Bronchial epithelial cell (primary cell): ENCODE measurements at regions not wholly inside any gene's neighbourhood (a gene's known extent, or its start where the extent isn't known, plus 50 kb on each side); places are given as distances from the start of the nearest gene placed in this dataset.

Experiments
- DNase-seq: peaks from one replicate; pipeline ENCODE4 v3.0.0-alpha.2; 2010; ENCODE audit warnings: low read depth
- FAIRE-seq: peaks from 2 replicates; lab custom pipeline; 2011; peaks lifted over from hg19 to GRCh38; lab: Jason Lieb, UNC
- H3K27me3 ChIP-seq: 2 replicates; pipeline ENCODE4 v1.5.1; 2011; ENCODE audit warnings: low read length; ENCODE audit not compliant: control insufficient read depth, insufficient read depth
- H3K36me3 ChIP-seq: 2 replicates; pipeline ENCODE4 v1.5.1; 2011; ENCODE audit warnings: low read length; ENCODE audit not compliant: control insufficient read depth, insufficient read depth
- H3K4me3 ChIP-seq: 2 replicates; pipeline ENCODE4 v1.5.1; 2011; ENCODE audit warnings: mild to moderate bottlenecking, low read depth, low read length, control low read depth
- CTCF ChIP-seq: IDR thresholded peaks from 2 replicates; pipeline ENCODE4 v1.5.1; 2011; ENCODE audit warnings: mild to moderate bottlenecking, moderate library complexity, low read length, control low read depth, inconsistent platforms; ENCODE audit not compliant: insufficient read depth, severe bottlenecking

GRCh38 chrX:115898382-115899001 is 272.1 kb upstream of the AGTR2 start:
- no peak for DNase-seq
- no peaks in the 10 kb centered on the region for H3K27me3 ChIP-seq
- H3K4me3 ChIP-seq = no peak overlapping the region
- no peak for TF ChIP-seq CTCF
- no peaks in the 10 kb centered on the region for H3K36me3 ChIP-seq
- no peak for FAIRE-seq

GRCh38 chrX:115900425-115900824 is 270.1 kb upstream of the AGTR2 start:
- Histone ChIP-seq H3K27me3 (no peaks in the 10 kb centered on the region), H3K4me3 (no peak overlapping the region), H3K36me3 (no peaks in the 10 kb centered on the region)
- FAIRE-seq = no peak
- TF ChIP-seq CTCF = no peak
- DNase-seq = no peak

GRCh38 chrX:115901241-115901640 is 269.3 kb upstream of the AGTR2 start:
- no peak overlapping the region for H3K4me3 ChIP-seq
- no peaks in the 10 kb centered on the region for H3K27me3 ChIP-seq
- no peak for TF ChIP-seq CTCF
- no peak for FAIRE-seq
- no peak for DNase-seq
- H3K36me3 ChIP-seq = no peaks in the 10 kb centered on the region

GRCh38 chrX:115902995-115903394 is 267.5 kb upstream of the AGTR2 start:
- TF ChIP-seq CTCF = no peak
- no peak for DNase-seq
- no peaks in the 10 kb centered on the region for H3K36me3 ChIP-seq
- H3K4me3 ChIP-seq = no peak overlapping the region
- H3K27me3 ChIP-seq = no peaks in the 10 kb centered on the region
- no peak for FAIRE-seq

DNA sequence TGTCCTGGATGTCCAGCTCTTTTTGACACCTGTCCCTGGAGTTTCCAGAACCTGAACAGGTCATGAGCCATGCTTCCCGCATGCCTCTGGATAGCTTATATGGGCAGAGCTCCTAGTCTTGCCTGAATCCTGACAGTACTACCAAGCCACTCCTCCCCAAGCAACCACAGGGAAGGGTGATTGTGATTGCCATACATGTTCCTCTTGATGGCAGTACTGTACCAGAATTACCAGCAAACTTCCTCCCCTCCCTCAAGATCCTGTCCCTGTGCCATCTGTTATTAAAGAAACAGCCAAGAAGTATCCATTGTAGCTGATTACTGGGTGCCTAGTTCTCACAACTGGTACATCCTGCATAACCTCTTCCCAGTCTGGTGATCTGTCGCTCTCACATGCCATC is 264.3 kb upstream of the AGTR2 start:
- TF ChIP-seq CTCF = no peak
- Histone ChIP-seq H3K27me3 (no peaks in the 10 kb centered on the region), H3K4me3 (no peak overlapping the region), H3K36me3 (no peaks in the 10 kb centered on the region)
- DNase-seq = no peak
- FAIRE-seq = peak; percentile 60

DNA sequence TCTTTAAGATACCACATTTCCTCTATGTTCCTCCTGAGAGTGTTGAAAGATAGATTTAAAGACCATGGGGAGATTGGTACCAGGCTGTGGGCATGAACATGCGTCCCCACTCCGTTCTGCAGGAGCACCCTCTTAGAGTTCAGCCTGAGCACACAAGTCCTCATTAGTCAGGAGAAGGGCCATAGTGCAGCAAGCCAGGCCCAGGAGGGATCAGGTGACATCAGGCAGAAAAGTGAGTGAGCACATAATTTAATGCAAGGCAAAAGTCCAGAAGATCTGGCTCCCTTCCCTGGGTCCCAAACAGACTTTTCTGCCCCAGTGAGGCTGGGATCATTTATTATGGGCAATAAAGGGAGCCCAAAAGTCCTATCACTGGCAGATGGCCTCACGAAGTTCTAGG is 263.7 kb upstream of the AGTR2 start:
- DNase-seq = no peak
- TF ChIP-seq CTCF = no peak
- Histone ChIP-seq H3K27me3 (no peaks in the 10 kb centered on the region), H3K4me3 (no peak overlapping the region), H3K36me3 (no peaks in the 10 kb centered on the region)
- peak; percentile 55 for FAIRE-seq
